Caco-2 (cell line): ENCODE measurements at regions not wholly inside any gene's neighbourhood (a gene's known extent, or its start where the extent isn't known, plus 50 kb on each side); places are given as distances from the start of the nearest gene placed in this dataset.

Experiments
- BruUV-seq: library from RNA; stranded (reverse); fragments of 400-500 nt; replicated peaks from 2 replicates; lab custom pipeline; 2021; lab: Mats Ljungman, UMichigan
- CTCF ChIA-PET: fragments of 300-600 bp; sonication (Branson Sonifier 250); formaldehyde crosslinking; loops from one replicate; lab custom pipeline; 2022; ENCODE audit warnings: antibody characterized with exemption; lab: Charles Lee
- POLR2A ChIA-PET: fragments of 300-600 bp; sonication (Branson Sonifier 250); formaldehyde crosslinking; loops from one replicate; lab custom pipeline; 2022; ENCODE audit warnings: antibody characterized with exemption; lab: Charles Lee
- DNase-seq, 2 experiments: peaks; one replicate each; pipeline versions ENCODE4 v3.0.0 to v3.0.0-alpha.2; 2020 to 2022
- H3K27me3 ChIP-seq: replicated peaks from 2 replicates; pipeline ENCODE4 v1.6.0; 2011; ENCODE audit warnings: low read length; ENCODE audit not compliant: control insufficient read depth, insufficient read depth
- H3K36me3 ChIP-seq: 2 replicates; pipeline ENCODE4 v1.5.1; 2011; ENCODE audit warnings: low read length; ENCODE audit not compliant: control insufficient read depth, insufficient read depth
- H3K4me1 ChIP-seq: fragments of 250-450 bp; sonication (Bioruptor Pico); 2 replicates; pipeline ENCODE4 v1.5.1; 2020; ENCODE audit warnings: mild to moderate bottlenecking
- H3K4me3 ChIP-seq: 2 replicates; pipeline ENCODE4 v1.5.1; 2011; ENCODE audit warnings: low read depth, mild to moderate bottlenecking, control low read depth, low read length
- H3K9me3 ChIP-seq: fragments of 250-450 bp; sonication (Bioruptor Pico); 2 replicates; pipeline ENCODE4 v1.5.1; 2020; ENCODE audit warnings: mild to moderate bottlenecking, moderate library complexity
- H3K27ac Mint-ChIP-seq: one replicate; pipeline ENCODE4 v1.8.0; 2022; ENCODE audit warnings: mixed read lengths; ENCODE audit not compliant: unreplicated experiment
- H3K27me3 Mint-ChIP-seq: one replicate; pipeline ENCODE4 v1.8.0; 2022; ENCODE audit warnings: mixed read lengths; ENCODE audit not compliant: insufficient read depth, unreplicated experiment
- H3K36me3 Mint-ChIP-seq: one replicate; pipeline ENCODE4 v1.8.0; 2022; ENCODE audit warnings: mild to moderate bottlenecking, mixed read lengths; ENCODE audit not compliant: insufficient read depth, unreplicated experiment
- H3K4me1 Mint-ChIP-seq: one replicate; pipeline ENCODE4 v1.8.0; 2022; ENCODE audit warnings: low read depth, mixed read lengths; ENCODE audit not compliant: unreplicated experiment
- H3K4me3 Mint-ChIP-seq: one replicate; pipeline ENCODE4 v1.8.0; 2022; ENCODE audit warnings: mild to moderate bottlenecking, moderate library complexity, mixed read lengths; ENCODE audit not compliant: unreplicated experiment
- H3K9me3 Mint-ChIP-seq: one replicate; pipeline ENCODE4 v1.8.0; 2022; ENCODE audit warnings: mixed read lengths; ENCODE audit not compliant: unreplicated experiment
- intact Hi-C: fragments of 100-400 bp; cut with micrococcal nuclease; formaldehyde crosslinking; loops from one replicate; pipeline ENCODE4 v1.10.0; 2022; ENCODE audit not compliant: unreplicated experiment
- TF ChIP-seq, protein P1 (sequence below), 2 experiments: fragments of 200-600 bp in 1 of 2; IDR thresholded peaks; 1 replicate in 1 of 2; 2 replicates in 1 of 2; pipeline versions ENCODE4 v1.5.1 to v1.8.0; 2011 to 2022; ENCODE audit warnings: antibody characterized with exemption in 1 of 2, control low read depth in 1 of 2, inconsistent platforms in 1 of 2, low read depth in 1 of 2, low read length in 1 of 2, mild to moderate bottlenecking in 1 of 2, moderate library complexity in 1 of 2; ENCODE audit not compliant: insufficient read depth in 1 of 2, severe bottlenecking in 1 of 2, unreplicated experiment in 1 of 2

DNA sequence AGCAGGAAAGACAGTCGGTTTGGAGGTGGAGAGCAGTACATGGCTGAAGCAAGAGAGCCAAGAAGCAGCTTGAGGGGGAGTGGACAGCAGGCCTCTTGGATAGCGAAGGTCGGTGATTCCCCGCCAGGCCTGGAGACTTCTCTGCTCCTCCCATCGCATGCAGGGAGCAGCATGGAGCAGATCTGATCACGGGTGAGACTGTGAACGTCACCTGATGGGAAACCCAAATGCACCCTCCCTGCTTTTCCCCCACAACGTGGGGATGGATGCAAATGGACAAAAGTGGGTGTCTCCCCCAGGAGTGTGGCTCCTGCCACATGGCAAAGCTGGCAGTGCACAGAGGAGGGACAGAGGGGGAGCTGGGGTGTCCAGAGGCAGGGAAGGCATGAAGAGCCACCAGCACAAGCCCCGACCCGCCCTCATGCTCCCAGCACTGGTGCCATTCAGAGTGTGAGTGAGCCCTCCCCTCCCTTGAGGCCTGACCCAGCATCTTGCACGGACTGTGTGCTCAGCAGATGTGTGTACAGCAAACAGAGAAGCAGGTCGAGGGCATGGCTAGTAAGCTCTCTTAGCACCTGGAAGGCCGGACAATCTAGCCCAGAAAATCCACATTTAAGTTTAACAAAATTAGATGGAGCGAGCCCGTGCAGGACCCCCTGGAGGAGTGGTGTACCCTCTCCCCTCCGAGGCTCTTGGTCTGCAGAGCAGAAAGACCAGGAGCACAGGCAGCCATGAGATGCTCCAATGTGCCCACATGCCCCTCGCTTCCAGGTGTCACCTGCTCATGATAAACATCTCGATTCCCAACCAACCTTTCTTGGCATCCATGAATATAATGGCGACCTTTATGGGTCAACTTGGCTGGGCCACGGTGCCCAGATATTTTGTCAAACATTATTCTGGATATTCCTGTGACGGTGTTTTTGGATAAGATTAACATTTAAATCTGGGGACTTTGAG is 661.7 kb downstream of the TBC1D22A start:
- Mint-ChIP-seq H3K27ac (no peak overlapping the region), H3K27me3 (peaks cover 28% of the 10 kb centered on the region), H3K4me1 (no peaks in the 10 kb centered on the region), H3K9me3 (peaks cover 10% of the 10 kb centered on the region), H3K36me3 (no peaks in the 10 kb centered on the region), H3K4me3 (no peak overlapping the region)
- Histone ChIP-seq H3K36me3 (no peaks in the 10 kb centered on the region), H3K9me3 (no peaks in the 10 kb centered on the region), H3K4me1 (no peaks in the 10 kb centered on the region), H3K27me3 (no peaks in the 10 kb centered on the region), H3K4me3 (no peak overlapping the region)
- intact Hi-C loops: no loop called here
- POLR2A ChIA-PET: no interaction called here
- no peak for DNase-seq
- no TSS peak for BruUV-seq
- TF ChIP-seq, protein P1, sequence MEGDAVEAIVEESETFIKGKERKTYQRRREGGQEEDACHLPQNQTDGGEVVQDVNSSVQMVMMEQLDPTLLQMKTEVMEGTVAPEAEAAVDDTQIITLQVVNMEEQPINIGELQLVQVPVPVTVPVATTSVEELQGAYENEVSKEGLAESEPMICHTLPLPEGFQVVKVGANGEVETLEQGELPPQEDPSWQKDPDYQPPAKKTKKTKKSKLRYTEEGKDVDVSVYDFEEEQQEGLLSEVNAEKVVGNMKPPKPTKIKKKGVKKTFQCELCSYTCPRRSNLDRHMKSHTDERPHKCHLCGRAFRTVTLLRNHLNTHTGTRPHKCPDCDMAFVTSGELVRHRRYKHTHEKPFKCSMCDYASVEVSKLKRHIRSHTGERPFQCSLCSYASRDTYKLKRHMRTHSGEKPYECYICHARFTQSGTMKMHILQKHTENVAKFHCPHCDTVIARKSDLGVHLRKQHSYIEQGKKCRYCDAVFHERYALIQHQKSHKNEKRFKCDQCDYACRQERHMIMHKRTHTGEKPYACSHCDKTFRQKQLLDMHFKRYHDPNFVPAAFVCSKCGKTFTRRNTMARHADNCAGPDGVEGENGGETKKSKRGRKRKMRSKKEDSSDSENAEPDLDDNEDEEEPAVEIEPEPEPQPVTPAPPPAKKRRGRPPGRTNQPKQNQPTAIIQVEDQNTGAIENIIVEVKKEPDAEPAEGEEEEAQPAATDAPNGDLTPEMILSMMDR (IDR thresholded peaks at IDR 0.05; ENCODE audit: insufficient read depth in 1 of 2, low read depth in 1 of 2, low read length in 1 of 2, severe bottlenecking in 1 of 2, unreplicated experiment in 1 of 2): no peak
- CTCF ChIA-PET: no interaction called here

DNA sequence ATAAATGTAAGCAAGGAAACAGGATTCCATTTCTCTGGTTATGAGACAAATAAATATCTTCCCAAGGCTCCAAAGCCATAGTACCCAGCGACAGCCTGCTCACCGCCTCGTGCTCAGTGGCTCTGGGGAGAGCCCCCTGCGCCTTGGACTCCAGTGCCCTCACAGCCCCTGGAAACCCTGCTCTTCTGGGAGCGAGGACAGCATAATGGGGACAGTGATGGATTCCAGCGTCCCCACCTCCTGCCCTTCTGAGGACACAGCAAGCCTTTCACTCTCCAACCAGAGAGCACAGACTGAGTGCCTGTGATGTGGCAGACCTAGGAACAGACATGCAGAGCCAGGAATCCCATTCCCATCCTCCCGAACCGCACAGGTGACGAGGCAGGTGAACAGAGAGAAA is 660.8 kb downstream of the TBC1D22A start:
- POLR2A ChIA-PET: no interaction called here
- intact Hi-C loops: no loop called here
- no peaks in the 10 kb centered on the region for H3K4me1 Mint-ChIP-seq
- Histone ChIP-seq H3K27me3 (no peaks in the 10 kb centered on the region), H3K4me1 (no peaks in the 10 kb centered on the region), H3K36me3 (no peaks in the 10 kb centered on the region), H3K9me3 (no peaks in the 10 kb centered on the region), H3K4me3 (no peak overlapping the region)
- no peak for DNase-seq
- peaks cover 24% of the 10 kb centered on the region for H3K27me3 Mint-ChIP-seq
- no peak overlapping the region for H3K27ac Mint-ChIP-seq
- BruUV-seq: no TSS peak
- H3K9me3 Mint-ChIP-seq: peaks cover 2% of the 10 kb centered on the region
- H3K36me3 Mint-ChIP-seq: no peaks in the 10 kb centered on the region
- CTCF ChIA-PET: no interaction called here
- no peak overlapping the region for H3K4me3 Mint-ChIP-seq
- TF ChIP-seq, protein P1 (IDR thresholded peaks at IDR 0.05; ENCODE audit: insufficient read depth in 1 of 2, low read depth in 1 of 2, low read length in 1 of 2, severe bottlenecking in 1 of 2, unreplicated experiment in 1 of 2): no peak

DNA sequence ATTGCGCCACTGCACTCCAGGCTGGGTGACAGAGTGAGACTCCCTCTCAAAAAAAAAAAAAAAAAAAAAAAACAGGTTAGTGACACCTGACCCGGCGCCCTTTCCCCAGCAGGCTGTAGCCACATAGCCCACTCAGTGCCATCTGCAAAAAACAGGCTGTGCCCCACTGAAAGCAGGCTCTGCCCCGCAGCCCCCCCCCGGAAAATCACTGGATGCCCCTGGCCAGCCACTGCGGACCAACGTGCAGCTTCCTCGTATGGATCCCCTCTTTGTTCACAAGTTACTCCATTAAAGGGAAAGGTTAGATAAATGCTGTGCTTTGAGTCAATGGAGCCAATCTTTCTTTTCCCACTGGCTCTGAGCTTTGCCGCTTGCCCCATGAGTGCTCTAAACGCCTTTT is 660.3 kb downstream of the TBC1D22A start:
- Histone ChIP-seq H3K9me3 (no peaks in the 10 kb centered on the region), H3K4me1 (no peaks in the 10 kb centered on the region), H3K27me3 (no peaks in the 10 kb centered on the region), H3K4me3 (no peak overlapping the region), H3K36me3 (no peaks in the 10 kb centered on the region)
- no peak for DNase-seq
- BruUV-seq: no TSS peak
- CTCF ChIA-PET: no interaction called here
- TF ChIP-seq, protein P1 (IDR thresholded peaks at IDR 0.05; ENCODE audit: insufficient read depth in 1 of 2, low read depth in 1 of 2, low read length in 1 of 2, severe bottlenecking in 1 of 2, unreplicated experiment in 1 of 2): no peak
- Mint-ChIP-seq H3K9me3 (no peaks in the 10 kb centered on the region), H3K27me3 (peaks cover 24% of the 10 kb centered on the region), H3K36me3 (no peaks in the 10 kb centered on the region), H3K4me1 (no peaks in the 10 kb centered on the region), H3K4me3 (no peak overlapping the region), H3K27ac (no peak overlapping the region)
- POLR2A ChIA-PET: no interaction called here
- intact Hi-C loops: no loop called here
